OCI-LY3 (cell line): ENCODE measurements at regions not wholly inside any gene's neighbourhood (a gene's known extent, or its start where the extent isn't known, plus 50 kb on each side); places are given as distances from the start of the nearest gene placed in this dataset.

Source experiments
- H2AFZ ChIP-seq: fragments of 200-600, 300-600 bp; shearing (Covaris generic); 2 replicates; pipeline ENCODE4 v1.6.0; 2014; ENCODE audit warnings: antibody characterized with exemption, low read depth, low read length
- H3K27ac ChIP-seq: fragments of 200-600, 300-600 bp; sonication (generic); 2 replicates; pipeline ENCODE4 v1.5.1; 2014; ENCODE audit warnings: mild to moderate bottlenecking, low read length, moderate library complexity, mixed read lengths
- H3K27me3 ChIP-seq: fragments of 200-600, 300-600 bp; sonication (generic); 2 replicates; pipeline ENCODE4 v1.6.1; 2014; ENCODE audit warnings: low read depth, low read length, mixed read lengths
- H3K36me3 ChIP-seq: fragments of 200-600, 300-600 bp; sonication (generic); replicated peaks from 2 replicates; pipeline ENCODE3; 2014; ENCODE audit warnings: low read depth, low read length, mixed read lengths
- H3K4me1 ChIP-seq: fragments of 300-600, 200-600 bp; sonication (generic); 2 replicates; pipeline ENCODE4 v1.6.1; 2014; ENCODE audit warnings: low read length, mixed read lengths
- H3K4me2 ChIP-seq: fragments of 200-600, 300-600 bp; sonication (generic); 2 replicates; pipeline ENCODE4 v1.6.1; 2014; ENCODE audit warnings: low read length, mixed read lengths
- H3K4me3 ChIP-seq: fragments of 300-600, 200-600 bp; sonication (generic); 2 replicates; pipeline ENCODE4 v1.5.1; 2014; ENCODE audit warnings: antibody characterized with exemption, mild to moderate bottlenecking, low read length, moderate library complexity
- H3K79me2 ChIP-seq: fragments of 300-600, 200-600 bp; shearing (Covaris generic); 2 replicates; pipeline ENCODE4 v1.6.1; 2014; ENCODE audit warnings: mild to moderate bottlenecking, low read length, mixed read lengths
- H3K9ac ChIP-seq: fragments of 300-600, 200-600 bp; shearing (Covaris generic); 2 replicates; pipeline ENCODE4 v1.6.0; 2014; ENCODE audit warnings: mild to moderate bottlenecking, low read length, moderate library complexity
- H3K9me3 ChIP-seq: fragments of 200-600, 300-600 bp; shearing (Covaris generic); 2 replicates; pipeline ENCODE4 v1.6.1; 2014; ENCODE audit warnings: low read length, mixed read lengths; ENCODE audit not compliant: insufficient read depth
- H4K20me1 ChIP-seq: fragments of 200-600, 300-600 bp; sonication (generic); 2 replicates; pipeline ENCODE4 v1.6.1; 2016; ENCODE audit warnings: low read length, mixed read lengths; ENCODE audit not compliant: insufficient read depth
- EZH2phosphoT487 ChIP-seq: fragments of 200-600 bp; shearing (Covaris generic); IDR thresholded peaks from 2 replicates; pipeline ENCODE4 v1.6.1; 2018; ENCODE audit warnings: antibody characterized with exemption, mixed run types, low read depth
- TF ChIP-seq, protein P1 (sequence below): fragments of 200-600, 300-600 bp; sonication (generic); IDR thresholded peaks from 2 replicates; pipeline ENCODE4 v1.5.1; 2014; ENCODE audit warnings: antibody characterized with exemption, low read length, low read depth

DNA sequence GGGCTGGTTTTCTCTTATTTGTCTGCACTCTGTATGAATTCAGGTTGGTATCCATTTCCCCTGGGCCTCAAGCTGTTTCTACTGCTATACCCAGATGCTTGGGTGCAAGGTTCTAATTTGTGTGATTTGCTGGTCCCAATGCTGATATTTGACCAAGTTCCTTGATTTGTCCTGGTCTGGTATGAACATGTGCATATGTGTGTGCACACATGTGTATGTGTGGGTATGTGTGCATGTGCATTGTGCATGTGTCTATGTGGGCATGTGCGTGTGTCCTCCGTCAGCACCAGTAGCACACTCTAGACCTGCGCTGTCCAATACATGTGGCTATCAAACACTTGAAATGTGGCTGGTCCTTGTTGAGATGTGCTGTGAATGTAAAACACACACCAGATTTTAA, 102.4 kb upstream of the TSPAN2 start:
- no peaks in the 10 kb centered on the region for H3K79me2 ChIP-seq
- no peaks in the 10 kb centered on the region for H3K4me1 ChIP-seq
- no peak overlapping the region for H3K9ac ChIP-seq
- no peak overlapping the region for H3K4me2 ChIP-seq
- no peak overlapping the region for H2AFZ ChIP-seq
- H3K4me3 ChIP-seq, result no peak overlapping the region
- H3K27ac ChIP-seq, result no peak overlapping the region
- H3K9me3 ChIP-seq, result no peaks in the 10 kb centered on the region
- TF ChIP-seq, protein P1, sequence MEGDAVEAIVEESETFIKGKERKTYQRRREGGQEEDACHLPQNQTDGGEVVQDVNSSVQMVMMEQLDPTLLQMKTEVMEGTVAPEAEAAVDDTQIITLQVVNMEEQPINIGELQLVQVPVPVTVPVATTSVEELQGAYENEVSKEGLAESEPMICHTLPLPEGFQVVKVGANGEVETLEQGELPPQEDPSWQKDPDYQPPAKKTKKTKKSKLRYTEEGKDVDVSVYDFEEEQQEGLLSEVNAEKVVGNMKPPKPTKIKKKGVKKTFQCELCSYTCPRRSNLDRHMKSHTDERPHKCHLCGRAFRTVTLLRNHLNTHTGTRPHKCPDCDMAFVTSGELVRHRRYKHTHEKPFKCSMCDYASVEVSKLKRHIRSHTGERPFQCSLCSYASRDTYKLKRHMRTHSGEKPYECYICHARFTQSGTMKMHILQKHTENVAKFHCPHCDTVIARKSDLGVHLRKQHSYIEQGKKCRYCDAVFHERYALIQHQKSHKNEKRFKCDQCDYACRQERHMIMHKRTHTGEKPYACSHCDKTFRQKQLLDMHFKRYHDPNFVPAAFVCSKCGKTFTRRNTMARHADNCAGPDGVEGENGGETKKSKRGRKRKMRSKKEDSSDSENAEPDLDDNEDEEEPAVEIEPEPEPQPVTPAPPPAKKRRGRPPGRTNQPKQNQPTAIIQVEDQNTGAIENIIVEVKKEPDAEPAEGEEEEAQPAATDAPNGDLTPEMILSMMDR, result no peak
- TF ChIP-seq EZH2phosphoT487, result no peak
- H4K20me1 ChIP-seq, result no peaks in the 10 kb centered on the region
- no peaks in the 10 kb centered on the region for H3K36me3 ChIP-seq
- H3K27me3 ChIP-seq, result no peaks in the 10 kb centered on the region

DNA sequence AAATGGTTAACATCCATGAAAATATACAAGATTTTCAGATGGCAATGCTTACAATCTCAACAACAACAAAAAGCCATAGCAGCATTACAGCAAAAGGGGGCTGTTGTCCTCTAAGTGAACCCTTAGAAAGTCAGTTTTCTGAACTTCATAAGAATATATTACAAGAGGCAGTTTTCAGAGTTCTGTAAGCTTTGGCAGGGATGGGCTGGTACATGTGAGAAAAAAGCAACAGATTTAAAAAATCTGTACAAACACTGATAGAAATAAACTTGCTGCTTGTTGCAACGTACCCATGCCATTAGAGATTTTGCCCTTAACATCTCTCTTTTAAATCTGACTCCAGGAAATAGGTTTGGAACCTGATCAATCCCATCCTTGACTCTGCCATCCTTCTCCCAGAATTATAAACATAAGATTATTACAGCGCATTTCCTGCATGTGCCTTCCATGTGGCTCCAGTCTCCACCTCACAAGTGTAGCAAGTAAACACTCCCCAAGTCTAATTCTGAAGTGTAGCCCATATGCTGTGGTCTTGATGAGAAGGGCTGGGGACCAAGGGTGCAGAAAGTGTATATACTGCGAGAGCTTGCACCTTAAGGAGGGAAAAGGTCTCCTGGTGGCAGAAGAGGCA, 101.4 kb upstream of the TSPAN2 start:
- Histone ChIP-seq H3K27me3 (no peaks in the 10 kb centered on the region), H3K4me2 (no peak overlapping the region), H3K4me1 (no peaks in the 10 kb centered on the region), H3K27ac (no peak overlapping the region), H3K9me3 (no peaks in the 10 kb centered on the region), H4K20me1 (no peaks in the 10 kb centered on the region), H3K79me2 (no peaks in the 10 kb centered on the region), H3K36me3 (no peaks in the 10 kb centered on the region), H2AFZ (no peak overlapping the region), H3K9ac (no peak overlapping the region), H3K4me3 (no peak overlapping the region)
- TF ChIP-seq, protein P1, result no peak
- no peak for TF ChIP-seq EZH2phosphoT487

- Histone ChIP-seq H3K9ac (no peak overlapping the region), H3K4me3 (no peak overlapping the region), H3K79me2 (no peaks in the 10 kb centered on the region), H3K27me3 (no peaks in the 10 kb centered on the region), H2AFZ (no peak overlapping the region), H3K36me3 (no peaks in the 10 kb centered on the region), H3K4me1 (no peaks in the 10 kb centered on the region), H4K20me1 (no peaks in the 10 kb centered on the region), H3K27ac (no peak overlapping the region), H3K9me3 (no peaks in the 10 kb centered on the region), H3K4me2 (no peak overlapping the region)
- TF ChIP-seq EZH2phosphoT487, result no peak
- TF ChIP-seq, protein P1, result no peak
Measured at GRCh38 chr1:115189814-115190539, 100.7 kb upstream of the TSPAN2 start.

- H3K79me2 ChIP-seq, result no peaks in the 10 kb centered on the region
- no peak overlapping the region for H3K4me2 ChIP-seq
- H3K4me1 ChIP-seq, result no peaks in the 10 kb centered on the region
- no peaks in the 10 kb centered on the region for H3K27me3 ChIP-seq
- no peaks in the 10 kb centered on the region for H3K9me3 ChIP-seq
- H3K27ac ChIP-seq, result no peak overlapping the region
- no peaks in the 10 kb centered on the region for H3K36me3 ChIP-seq
- H4K20me1 ChIP-seq, result no peaks in the 10 kb centered on the region
- TF ChIP-seq, protein P1, result no peak
- no peak for TF ChIP-seq EZH2phosphoT487
- no peak overlapping the region for H3K9ac ChIP-seq
- no peak overlapping the region for H3K4me3 ChIP-seq
- no peak overlapping the region for H2AFZ ChIP-seq
Measured at GRCh38 chr1:115188680-115189395, 99.5 kb upstream of the TSPAN2 start.
